ENCODE measurements at regions not wholly inside any gene's neighbourhood (a gene's known extent, or its start where the extent isn't known, plus 50 kb on each side); places are given as distances from the start of the nearest gene placed in this dataset.

GRCh38 chr14:76306131-76306530 is 69.8 kb upstream of the ESRRB start:
- DNase-seq = no peak

DNA sequence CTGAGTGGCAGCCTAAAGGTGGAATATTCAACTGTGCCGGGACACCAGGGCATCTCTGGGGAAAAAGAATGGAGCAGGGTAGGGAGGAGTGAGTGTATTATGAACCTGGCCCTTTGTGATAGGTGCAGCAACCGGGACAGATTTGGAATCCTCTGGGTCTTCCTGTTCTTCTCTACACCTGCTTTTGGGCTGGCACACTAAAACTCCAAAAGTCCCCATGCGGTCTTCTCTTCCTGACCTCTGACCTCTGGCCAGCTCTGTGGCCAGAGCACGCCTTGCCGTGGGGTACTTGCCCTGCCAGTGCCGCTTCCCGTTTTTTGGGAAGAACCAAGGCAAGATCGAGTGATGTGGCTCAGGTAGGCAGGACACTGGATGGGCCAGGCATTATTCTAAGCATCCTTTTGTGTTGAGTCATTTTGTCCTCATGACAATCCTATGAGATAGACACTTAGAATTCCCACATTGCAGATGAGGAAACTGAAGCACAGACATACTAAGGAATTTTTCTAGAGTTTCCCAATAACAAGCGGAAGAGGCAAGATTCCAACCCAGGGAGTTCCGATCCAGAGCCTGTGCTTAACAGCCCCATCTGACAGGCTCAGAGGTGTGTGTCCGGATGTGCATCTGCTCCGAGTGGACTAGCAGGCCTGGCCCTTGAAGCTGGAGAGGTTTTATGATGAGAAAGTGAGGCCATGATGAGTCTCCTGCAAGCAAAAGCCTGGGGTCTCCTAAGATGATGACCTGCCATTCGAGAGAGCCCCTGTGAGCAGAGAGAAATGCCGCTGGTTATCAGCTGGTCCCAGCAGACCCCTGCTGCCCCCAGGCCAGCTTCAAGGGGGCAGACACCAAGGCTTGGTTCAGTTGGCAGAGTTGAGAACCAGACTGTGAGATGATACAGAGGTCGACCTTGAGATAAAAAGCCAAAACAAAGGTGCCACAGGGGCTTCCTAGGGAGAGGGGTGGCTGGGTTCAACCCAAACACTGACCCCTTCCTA is 67.9 kb upstream of the ESRRB start:
- no peak for DNase-seq

DNA sequence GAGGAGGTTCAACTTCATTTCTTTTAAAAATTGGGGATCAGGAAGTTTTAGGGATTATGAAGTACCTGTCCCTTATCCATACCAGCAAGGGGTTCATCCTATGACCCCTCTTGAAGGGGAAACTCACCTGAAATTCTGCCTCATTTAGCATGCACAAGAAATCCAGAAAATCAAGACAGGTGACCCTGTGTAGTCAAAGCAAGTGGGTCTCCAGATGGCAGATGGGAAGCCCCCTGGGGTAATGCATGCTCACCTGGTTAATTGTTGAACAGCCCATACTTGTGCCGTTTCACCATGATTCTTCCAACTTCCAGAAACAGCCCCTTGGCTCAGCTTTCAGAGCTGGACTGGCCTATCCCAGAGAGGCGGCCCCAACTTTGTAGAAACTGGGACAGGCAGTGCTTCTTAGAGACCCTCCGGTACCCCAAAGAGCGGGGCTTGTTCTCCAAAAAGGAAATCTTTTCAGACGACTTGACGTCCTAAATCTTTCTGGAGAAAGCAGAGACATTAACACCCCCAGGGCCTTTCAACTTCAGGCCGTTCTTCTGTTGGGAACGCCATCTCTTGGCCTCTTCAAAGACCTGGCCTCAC is 66.3 kb upstream of the ESRRB start:
- no peak for DNase-seq

- DNase-seq = no peak
Measured at GRCh38 chr14:76311079-76311758, 64.7 kb upstream of the ESRRB start.

- DNase-seq = no peak
Measured at GRCh38 chr14:76312821-76313220, 63.1 kb upstream of the ESRRB start.

GRCh38 chr14:76313303-76313702 is 62.6 kb upstream of the ESRRB start:
- DNase-seq = no peak

DNA sequence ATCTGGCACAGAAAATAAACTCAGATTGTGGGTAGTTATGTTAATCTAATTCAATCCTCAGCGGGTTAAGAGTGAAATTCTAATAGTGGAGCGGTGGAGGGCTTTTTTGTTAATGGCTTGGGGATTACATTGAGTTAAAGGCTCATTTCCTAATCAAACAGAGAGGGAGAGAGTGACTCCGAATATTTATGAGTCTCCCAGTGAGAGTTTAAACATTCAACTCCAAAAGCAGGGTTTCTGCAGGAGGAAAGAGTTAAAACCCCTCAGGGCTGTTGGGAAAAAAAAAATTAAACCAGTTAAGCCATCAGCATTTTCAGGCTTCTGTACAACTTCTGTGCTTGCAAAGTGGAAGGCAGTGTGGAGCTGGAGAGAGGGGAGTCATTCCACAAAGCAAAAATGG is 62.1 kb upstream of the ESRRB start:
- DNase-seq = no peak

DNA sequence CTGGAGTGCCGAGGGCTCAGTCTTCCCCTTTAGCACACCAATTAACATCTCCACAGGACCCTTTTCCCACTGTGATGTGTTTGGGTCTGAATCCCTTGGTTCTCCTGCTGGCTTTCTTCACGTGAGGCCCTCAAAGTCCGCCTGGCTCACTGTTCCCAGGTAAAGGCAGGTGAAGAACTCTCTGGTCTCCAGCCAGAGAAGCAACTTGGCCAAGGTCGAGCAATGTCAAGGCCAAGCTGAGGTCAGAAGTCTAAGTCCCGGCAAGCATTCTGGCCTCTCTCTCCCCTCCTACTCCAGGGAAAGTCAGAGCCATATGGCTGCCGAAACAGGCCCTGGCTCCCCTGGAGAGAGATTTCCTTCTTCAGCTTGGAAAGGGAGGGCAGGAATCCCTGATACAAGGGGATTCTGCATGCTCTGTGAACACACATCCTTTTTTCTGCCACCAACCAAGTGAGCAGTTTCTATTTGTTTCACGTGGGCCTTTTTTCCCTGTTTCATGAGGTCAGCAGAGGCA is 61.4 kb upstream of the ESRRB start:
- no peak for DNase-seq

DNA sequence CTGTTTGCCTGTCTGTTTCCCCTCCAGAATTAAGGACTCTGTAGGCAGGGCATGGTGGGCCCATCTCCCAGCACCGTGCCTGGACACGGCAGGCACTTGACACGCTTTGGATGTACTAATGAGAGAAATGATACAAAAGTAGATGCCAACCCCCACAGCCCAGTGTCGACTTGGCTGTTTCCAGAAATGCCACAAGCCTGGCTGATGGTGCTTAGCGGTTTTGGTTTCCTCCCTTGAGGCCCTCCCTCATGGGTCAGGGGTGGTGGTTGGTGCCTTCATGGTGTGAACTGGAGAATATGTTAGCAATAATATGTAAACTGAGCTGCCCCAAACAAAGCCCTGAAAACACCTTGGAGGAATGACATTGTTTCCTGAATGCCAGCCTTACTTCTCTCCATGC is 55.5 kb upstream of the ESRRB start:
- no peak for DNase-seq

DNA sequence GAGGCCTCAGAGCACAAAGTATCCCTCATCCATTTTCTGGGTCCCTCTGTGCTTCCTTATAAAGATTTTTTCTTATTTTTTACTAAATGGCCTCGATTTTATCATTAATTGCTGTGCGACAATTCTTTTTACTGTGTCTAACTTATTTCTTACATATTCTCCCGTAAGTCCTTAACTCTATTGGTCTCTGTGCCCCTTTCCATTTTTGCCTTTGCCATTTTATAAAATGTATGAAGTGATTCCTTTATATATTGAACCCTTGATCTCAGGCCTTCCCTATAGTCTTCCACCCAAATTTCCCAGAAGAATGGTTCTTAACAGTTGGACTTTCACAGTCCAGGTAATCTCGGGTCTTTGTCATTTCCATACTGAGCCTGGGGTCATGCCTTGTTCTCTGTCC is 55.0 kb upstream of the ESRRB start:
- no peak for DNase-seq

DNA sequence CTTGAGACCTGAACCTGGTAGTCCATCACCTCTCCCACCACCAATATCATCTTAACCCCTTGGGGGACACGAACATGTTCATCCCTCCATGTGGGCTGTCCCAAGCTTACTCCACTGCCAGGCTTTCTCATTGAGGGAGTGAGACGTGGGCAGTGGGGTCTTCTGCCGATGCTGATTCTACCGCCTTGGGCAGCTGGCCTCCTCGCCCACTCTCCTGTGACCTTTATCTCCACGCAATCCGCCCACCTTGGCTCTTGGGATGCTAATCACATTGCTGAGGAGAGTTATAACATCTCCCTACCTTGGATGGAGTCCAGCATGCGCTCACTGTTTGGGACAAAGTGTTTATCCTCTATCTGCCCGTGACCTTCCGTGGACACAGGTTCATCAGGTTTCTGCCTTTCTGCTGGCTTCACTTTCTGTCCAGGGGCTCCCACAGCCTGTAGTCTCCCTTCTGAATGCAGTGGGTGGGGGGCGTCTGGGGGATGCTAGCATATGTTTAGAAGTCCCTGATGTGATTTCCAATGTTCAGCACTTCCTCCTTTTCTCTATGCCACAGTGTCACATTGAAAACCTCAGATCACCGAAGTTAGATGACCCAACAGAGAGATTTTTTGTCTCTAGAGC is 53.2 kb upstream of the ESRRB start:
- DNase-seq = no peak

- DNase-seq = no peak
Measured at GRCh38 chr14:76323331-76324050, 52.4 kb upstream of the ESRRB start.

GRCh38 chr14:76324133-76324532 is 51.8 kb upstream of the ESRRB start:
- DNase-seq = no peak
